HepG2 (cell line): ENCODE measurements at regions not wholly inside any gene's neighbourhood (a gene's known extent, or its start where the extent isn't known, plus 50 kb on each side); places are given as distances from the start of the nearest gene placed in this dataset.

Experiments
- ATAC-seq: fragments of 200-7000 bp; cut with Tn5 transposase; 3 replicates; pipeline ENCODE4 v1.9.1; 2020; ENCODE audit warnings: mild to moderate bottlenecking, moderate library complexity
- BruUV-seq: library from RNA; stranded (reverse); fragments of 400-500 nt; replicated peaks from 2 replicates; lab custom pipeline; 2021; lab: Mats Ljungman, UMichigan
- CTCF ChIA-PET: fragments of 300-600 bp; formaldehyde crosslinking; extraction: SDS; loops from one replicate; lab custom pipeline; 2021; ENCODE audit warnings: low total read pairs, inconsistent platforms, low intra/inter-chr PET ratio; lab: Yijun Ruan, JAX
- POLR2A ChIA-PET: fragments of 350-600 bp; sonication (Branson Sonifier 250); formaldehyde crosslinking; loops from one replicate; lab custom pipeline; 2020; ENCODE audit warnings: antibody characterized with exemption, inconsistent platforms; lab: Yijun Ruan, JAX
- DNase-seq: peaks from one replicate; pipeline ENCODE4 v3.0.0-alpha.2; 2015; ENCODE audit warnings: low spot score
- FAIRE-seq: peaks from 3 replicates; lab custom pipeline; 2011; peaks lifted over from hg19 to GRCh38; lab: Jason Lieb, UNC
- H2AFZ ChIP-seq: one replicate; pipeline ENCODE4 v1.6.1; 2011; ENCODE audit warnings: low read length, inconsistent platforms
- H3K27ac ChIP-seq: fragments of 300-600 bp; 3 replicates; pipeline ENCODE4 v1.8.0; 2011; ENCODE audit warnings: mixed run types, mild to moderate bottlenecking, mixed read lengths, low read length, inconsistent platforms; ENCODE audit not compliant: insufficient read depth; ENCODE audit errors: extremely low read length
- H3K27me3 ChIP-seq, 2 experiments: fragments of 200-600 bp in 1 of 2; 2 replicates in 1 of 2; 3 replicates in 1 of 2; pipeline versions ENCODE4 v1.6.0 to v1.8.0; 2011; ENCODE audit warnings: low read length in 2 of 2, mild to moderate bottlenecking in 2 of 2, moderate library complexity in 2 of 2, inconsistent platforms in 1 of 2; ENCODE audit not compliant: insufficient read depth in 2 of 2, control insufficient read depth in 1 of 2
- H3K36me3 ChIP-seq, 2 experiments: fragments of 200-600 bp in 1 of 2; replicated peaks in 1 of 2; 2 replicates in 1 of 2; 3 replicates in 1 of 2; pipeline versions ENCODE4 v1.5.1 to v1.8.0; 2011; ENCODE audit warnings: low read length in 2 of 2, inconsistent platforms in 1 of 2; ENCODE audit not compliant: insufficient read depth in 2 of 2, control insufficient read depth in 1 of 2
- H3K4me1 ChIP-seq: 2 replicates; pipeline ENCODE4 v1.5.1; 2012; ENCODE audit warnings: low read length, inconsistent platforms; ENCODE audit not compliant: insufficient read depth
- H3K4me2 ChIP-seq: 2 replicates; pipeline ENCODE4 v1.6.0; 2011; ENCODE audit warnings: low read depth, low read length, inconsistent platforms
- H3K4me3 ChIP-seq, 3 experiments: fragments of 200-600 bp in 1 of 3; sonication (generic), shearing (Covaris generic) in 1 of 3; replicated peaks in 1 of 3; 2 replicates each; pipeline ENCODE4 v1.5.1; 2011 to 2016; ENCODE audit warnings: low read length in 3 of 3, inconsistent platforms in 2 of 3, low read depth in 2 of 3, mild to moderate bottlenecking in 2 of 3, control low read depth in 1 of 3, mixed read lengths in 1 of 3; ENCODE audit not compliant: insufficient read depth in 1 of 3
- H3K79me2 ChIP-seq: one replicate; pipeline ENCODE4 v1.6.1; 2011; ENCODE audit warnings: low read length, inconsistent platforms; ENCODE audit not compliant: insufficient read depth
- H3K9ac ChIP-seq: 2 replicates; pipeline ENCODE4 v1.6.0; 2011; ENCODE audit warnings: mild to moderate bottlenecking, low read depth, low read length, inconsistent platforms; ENCODE audit not compliant: insufficient read depth
- H3K9me3 ChIP-seq: 2 replicates; pipeline ENCODE4 v1.5.1; 2012; ENCODE audit warnings: mild to moderate bottlenecking, low read length
- H4K20me1 ChIP-seq: 2 replicates; pipeline ENCODE4 v1.6.0; 2011; ENCODE audit warnings: inconsistent platforms, mild to moderate bottlenecking, low read length, moderate library complexity; ENCODE audit not compliant: insufficient read depth
- CHCHD3 ChIP-seq: sonication (generic); formaldehyde crosslinking; IDR thresholded peaks from 2 replicates; pipeline ENCODE4 v1.8.0; 2022; ENCODE audit warnings: mild to moderate bottlenecking, missing genetic modification reagents, moderate library complexity
- ELF4 ChIP-seq: sonication (generic); formaldehyde crosslinking; IDR thresholded peaks from 2 replicates; pipeline ENCODE4 v1.5.0; 2020; ENCODE audit warnings: missing genetic modification reagents, mild to moderate bottlenecking, moderate library complexity, borderline replicate concordance
- HNRNPH1 ChIP-seq: fragments of 200-400 bp; formaldehyde crosslinking; optimal IDR thresholded peaks from 2 replicates; pipeline ENCODE3; 2017; ENCODE audit warnings: mild to moderate bottlenecking, low read depth, low read length
- MAFF ChIP-seq: IDR thresholded peaks from 2 replicates; pipeline ENCODE4 v1.6.1; 2011; ENCODE audit warnings: low read depth, low read length, improper control_type of control experiment
- MAFK ChIP-seq, 2 experiments: IDR thresholded peaks in 1 of 2; conservative IDR thresholded peaks in 1 of 2; 2 replicates each; pipeline ENCODE4 v1.6.1; 2011; ENCODE audit warnings: improper control_type of control experiment in 2 of 2, low read length in 2 of 2
- ZNF10 ChIP-seq: sonication (generic); formaldehyde crosslinking; IDR thresholded peaks from 2 replicates; pipeline ENCODE4 v1.4.0; 2020; ENCODE audit warnings: mild to moderate bottlenecking, low read depth, missing genetic modification reagents, borderline replicate concordance
- ZNF24 ChIP-seq: fragments of 450-650 bp; IDR thresholded peaks from 2 replicates; pipeline ENCODE4 v1.6.1; 2017; ENCODE audit warnings: antibody characterized with exemption, mild to moderate bottlenecking
- ZNF468 ChIP-seq: sonication (generic); formaldehyde crosslinking; IDR thresholded peaks from 2 replicates; pipeline ENCODE4 v1.8.0; 2022; ENCODE audit warnings: mild to moderate bottlenecking, moderate library complexity, missing genetic modification reagents
- ZSCAN25 ChIP-seq: sonication (generic); formaldehyde crosslinking; IDR thresholded peaks from 2 replicates; pipeline ENCODE4 v1.8.0; 2022; ENCODE audit warnings: mild to moderate bottlenecking, missing genetic modification reagents
- WGBS: methylation state at CpG from one replicate; pipeline ENCODE4 v1.1.6; 2017; ENCODE audit warnings: low lambda C conversion rate; 5-methylcytosine and 5-hydroxymethylcytosine counted together
- in situ Hi-C: cut with HindIII; loops from 2 replicates; pipeline ENCODE4 v1.10.0; 2017; ENCODE audit warnings: low pct_unique_long_range_greater_than_20kb; ENCODE audit not compliant: extremely low pct_ligation_motif_present
- intact Hi-C: fragments of 100-400 bp; cut with micrococcal nuclease; formaldehyde crosslinking; loops from one replicate; pipeline ENCODE4 v1.10.0; 2022; ENCODE audit not compliant: unreplicated experiment
- TF ChIP-seq, protein P1 (sequence below): sonication (generic); formaldehyde crosslinking; IDR thresholded peaks from 2 replicates; pipeline ENCODE4 v1.4.0; 2020; ENCODE audit warnings: missing genetic modification reagents, mild to moderate bottlenecking, borderline replicate concordance
- TF ChIP-seq, protein P2 (sequence below): sonication (generic); formaldehyde crosslinking; IDR thresholded peaks from 2 replicates; pipeline ENCODE4 v1.4.0; 2020; ENCODE audit warnings: missing genetic modification reagents, borderline replicate concordance
- TF ChIP-seq, protein P3 (sequence below): IDR thresholded peaks from 2 replicates; pipeline ENCODE4 v1.6.1; 2016; ENCODE audit warnings: low read depth, borderline replicate concordance

DNA sequence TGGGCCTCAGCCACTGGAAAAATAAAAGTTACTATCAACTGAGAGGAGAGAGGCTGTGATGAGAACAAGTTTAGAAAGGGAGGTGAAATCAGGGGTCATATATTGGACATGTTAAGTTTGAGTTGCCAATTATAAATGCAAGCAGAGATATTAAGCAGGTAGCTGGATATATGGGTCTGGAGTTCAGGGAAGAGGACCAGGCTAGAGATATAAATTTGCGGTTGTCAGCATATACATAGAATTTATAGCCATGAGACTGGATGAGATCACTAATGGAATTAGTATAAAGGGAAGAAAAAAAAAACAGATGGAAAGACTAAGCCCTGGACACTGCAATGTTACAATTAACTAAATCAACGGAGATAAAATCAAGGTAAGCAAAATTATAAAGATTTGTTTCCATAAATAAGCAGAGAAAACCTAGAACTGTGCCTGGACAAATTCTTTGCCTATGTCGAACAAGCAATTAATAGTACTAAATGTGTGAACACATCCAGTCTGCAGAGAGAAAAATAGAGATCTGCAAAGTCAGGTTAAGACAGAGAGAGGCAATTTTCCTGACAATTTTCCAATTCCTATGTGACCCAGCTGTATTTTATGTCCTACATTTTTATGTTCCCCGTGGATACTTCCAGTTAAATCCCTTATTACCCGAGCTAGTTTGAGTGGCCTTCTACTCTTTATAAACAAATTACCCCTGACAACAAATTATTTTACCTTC, 265.4 kb downstream of the GASK1B start:
- H3K9ac ChIP-seq = no peak overlapping the region
- WGBS = 9% methylated on average over 5 of the region's 5 CpGs

GRCh38 chr4:157898836-157899605, 273.8 kb downstream of the GASK1B start:
- FAIRE-seq (no peak), ATAC-seq (no peak), DNase-seq (no peak)
- no TSS peak for BruUV-seq
- in situ Hi-C loops (no loop called here), intact Hi-C loops (no loop called here)
- H3K9ac ChIP-seq = no peak overlapping the region
- H3K9me3 ChIP-seq = no peaks in the 10 kb centered on the region
- POLR2A ChIA-PET = no interaction called here
- H3K4me1 ChIP-seq = no peaks in the 10 kb centered on the region
- no peak overlapping the region for H3K4me3 ChIP-seq
- CTCF ChIA-PET = no interaction called here
- H3K27me3 ChIP-seq = no peaks in the 10 kb centered on the region
- H3K36me3 ChIP-seq = no peaks in the 10 kb centered on the region
- WGBS = 2% methylated on average over 3 of the region's 3 CpGs
- no peak overlapping the region for H3K4me2 ChIP-seq
- TF ChIP-seq CHCHD3 (CRISPR knock-in tag) (no peak), ZSCAN25 (CRISPR knock-in tag) (no peak), ELF4 (CRISPR knock-in tag) (no peak), ZNF10 (CRISPR knock-in tag) (no peak), ZNF24 (no peak)
- TF ChIP-seq, protein P1, sequence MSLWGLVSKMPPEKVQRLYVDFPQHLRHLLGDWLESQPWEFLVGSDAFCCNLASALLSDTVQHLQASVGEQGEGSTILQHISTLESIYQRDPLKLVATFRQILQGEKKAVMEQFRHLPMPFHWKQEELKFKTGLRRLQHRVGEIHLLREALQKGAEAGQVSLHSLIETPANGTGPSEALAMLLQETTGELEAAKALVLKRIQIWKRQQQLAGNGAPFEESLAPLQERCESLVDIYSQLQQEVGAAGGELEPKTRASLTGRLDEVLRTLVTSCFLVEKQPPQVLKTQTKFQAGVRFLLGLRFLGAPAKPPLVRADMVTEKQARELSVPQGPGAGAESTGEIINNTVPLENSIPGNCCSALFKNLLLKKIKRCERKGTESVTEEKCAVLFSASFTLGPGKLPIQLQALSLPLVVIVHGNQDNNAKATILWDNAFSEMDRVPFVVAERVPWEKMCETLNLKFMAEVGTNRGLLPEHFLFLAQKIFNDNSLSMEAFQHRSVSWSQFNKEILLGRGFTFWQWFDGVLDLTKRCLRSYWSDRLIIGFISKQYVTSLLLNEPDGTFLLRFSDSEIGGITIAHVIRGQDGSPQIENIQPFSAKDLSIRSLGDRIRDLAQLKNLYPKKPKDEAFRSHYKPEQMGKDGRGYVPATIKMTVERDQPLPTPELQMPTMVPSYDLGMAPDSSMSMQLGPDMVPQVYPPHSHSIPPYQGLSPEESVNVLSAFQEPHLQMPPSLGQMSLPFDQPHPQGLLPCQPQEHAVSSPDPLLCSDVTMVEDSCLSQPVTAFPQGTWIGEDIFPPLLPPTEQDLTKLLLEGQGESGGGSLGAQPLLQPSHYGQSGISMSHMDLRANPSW (CRISPR knock-in tag) = no peak
- TF ChIP-seq, protein P2, sequence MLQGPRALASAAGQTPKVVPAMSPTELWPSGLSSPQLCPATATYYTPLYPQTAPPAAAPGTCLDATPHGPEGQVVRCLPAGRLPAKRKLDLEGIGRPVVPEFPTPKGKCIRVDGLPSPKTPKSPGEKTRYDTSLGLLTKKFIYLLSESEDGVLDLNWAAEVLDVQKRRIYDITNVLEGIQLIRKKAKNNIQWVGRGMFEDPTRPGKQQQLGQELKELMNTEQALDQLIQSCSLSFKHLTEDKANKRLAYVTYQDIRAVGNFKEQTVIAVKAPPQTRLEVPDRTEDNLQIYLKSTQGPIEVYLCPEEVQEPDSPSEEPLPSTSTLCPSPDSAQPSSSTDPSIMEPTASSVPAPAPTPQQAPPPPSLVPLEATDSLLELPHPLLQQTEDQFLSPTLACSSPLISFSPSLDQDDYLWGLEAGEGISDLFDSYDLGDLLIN = no peak
- no peaks in the 10 kb centered on the region for H4K20me1 ChIP-seq
- H3K27ac ChIP-seq = no peak overlapping the region
- H2AFZ ChIP-seq = no peak overlapping the region
- no peaks in the 10 kb centered on the region for H3K79me2 ChIP-seq

More for the DNA sequence above, 265.4 kb downstream of the GASK1B start:
- H3K79me2 ChIP-seq = no peaks in the 10 kb centered on the region
- FAIRE-seq = no peak
- no peaks in the 10 kb centered on the region for H3K27me3 ChIP-seq
- no peak overlapping the region for H3K4me3 ChIP-seq
- in situ Hi-C loops = no loop called here
- H2AFZ ChIP-seq = no peak overlapping the region
- CTCF ChIA-PET = no interaction called here
- POLR2A ChIA-PET = no interaction called here
- intact Hi-C loops = no loop called here
- H3K9me3 ChIP-seq = no peaks in the 10 kb centered on the region
- H3K27ac ChIP-seq = no peak overlapping the region
- no peaks in the 10 kb centered on the region for H4K20me1 ChIP-seq
- DNase-seq = no peak
- no peaks in the 10 kb centered on the region for H3K36me3 ChIP-seq
- TF ChIP-seq HNRNPH1 (no peak), ZNF468 (CRISPR knock-in tag) (no peak), MAFF (0 out of 2 replicates have a peak, but pooled peaks have one; percentile 3), MAFK (conservative IDR thresholded peaks at IDR 0.05 in 1 of 2, IDR thresholded peaks at IDR 0.05 in 1 of 2; ENCODE audit: low read length in 2 of 2) (peak; percentile 35 to 50; a peak in 3 of 4 replicates)
- TF ChIP-seq, protein P3, sequence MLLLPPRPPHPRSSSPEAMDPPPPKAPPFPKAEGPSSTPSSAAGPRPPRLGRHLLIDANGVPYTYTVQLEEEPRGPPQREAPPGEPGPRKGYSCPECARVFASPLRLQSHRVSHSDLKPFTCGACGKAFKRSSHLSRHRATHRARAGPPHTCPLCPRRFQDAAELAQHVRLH (CRISPR knock-in tag) = no peak
- H3K4me1 ChIP-seq = no peaks in the 10 kb centered on the region
- no peak overlapping the region for H3K4me2 ChIP-seq
- ATAC-seq = no peak
- no TSS peak for BruUV-seq
